H1 (cell line): ENCODE measurements at regions not wholly inside any gene's neighbourhood (a gene's known extent, or its start where the extent isn't known, plus 50 kb on each side); places are given as distances from the start of the nearest gene placed in this dataset.

Experiments used
- CTCF ChIA-PET: fragments of 300-600 bp; sonication (Branson Sonifier 250); formaldehyde crosslinking; loops from one replicate; lab custom pipeline; 2021; ENCODE audit not compliant: partially characterized antibody; lab: Charles Lee
- POLR2A ChIA-PET: fragments of 300-600 bp; sonication (Branson Sonifier 250); formaldehyde crosslinking; loops from one replicate; lab custom pipeline; 2021; ENCODE audit warnings: inconsistent platforms; ENCODE audit not compliant: partially characterized antibody; lab: Charles Lee
- DNase-seq, 2 experiments: peaks; one replicate each; pipeline versions ENCODE4 v3.0.0 to v3.0.0-alpha.2; 2010 to 2022; ENCODE audit warnings: low spot score in 2 of 2, low read depth in 1 of 2, mixed read lengths in 1 of 2
- FAIRE-seq: peaks from 2 replicates; lab custom pipeline; 2011; peaks lifted over from hg19 to GRCh38; lab: Jason Lieb, UNC
- H2AFZ ChIP-seq: 2 replicates; pipeline ENCODE4 v1.8.1; 2012; ENCODE audit warnings: low read length, inconsistent platforms
- H2AK5ac ChIP-seq: 2 replicates; pipeline ENCODE4 v1.6.1; 2013; ENCODE audit warnings: low read depth, low read length
- H2BK120ac ChIP-seq: replicated peaks from 2 replicates; pipeline ENCODE3; 2013; ENCODE audit warnings: low read depth, low read length, inconsistent platforms
- H2BK12ac ChIP-seq: 2 replicates; pipeline ENCODE4 v1.6.1; 2013; ENCODE audit warnings: low read depth, low read length
- H2BK15ac ChIP-seq: 2 replicates; pipeline ENCODE4 v1.6.1; 2013; ENCODE audit warnings: low read length
- H2BK20ac ChIP-seq: 2 replicates; pipeline ENCODE4 v1.6.1; 2013; ENCODE audit warnings: low read length
- H2BK5ac ChIP-seq: 2 replicates; pipeline ENCODE4 v1.6.1; 2013; ENCODE audit warnings: low read depth, low read length
- H3K14ac ChIP-seq: 2 replicates; pipeline ENCODE4 v1.6.1; 2013; ENCODE audit warnings: inconsistent platforms; ENCODE audit not compliant: insufficient read length
- H3K18ac ChIP-seq: 2 replicates; pipeline ENCODE4 v1.6.1; 2013; ENCODE audit warnings: low read length; ENCODE audit errors: extremely low read depth
- H3K23ac ChIP-seq: 2 replicates; pipeline ENCODE4 v1.6.1; 2013; ENCODE audit warnings: inconsistent platforms; ENCODE audit not compliant: insufficient read length
- H3K23me2 ChIP-seq: 2 replicates; pipeline ENCODE4 v1.6.1; 2013; ENCODE audit warnings: low read depth, low read length
- H3K27ac ChIP-seq: 2 replicates; pipeline ENCODE4 v1.6.1; 2011; ENCODE audit warnings: low read depth, low read length, inconsistent platforms
- H3K27me3 ChIP-seq, 4 experiments: replicated peaks in 1 of 4; 1 replicate in 1 of 4; 2 replicates in 3 of 4; pipeline versions ENCODE4 v1.6.1 to v1.8.1; 2011 to 2013; ENCODE audit warnings: low read length in 3 of 4, mild to moderate bottlenecking in 3 of 4, inconsistent platforms in 2 of 4, mixed read lengths in 2 of 4, moderate library complexity in 1 of 4; ENCODE audit not compliant: control insufficient read depth in 3 of 4, insufficient read depth in 3 of 4; ENCODE audit errors: extremely low read depth in 1 of 4
- H3K36me3 ChIP-seq, 4 experiments: 2 replicates each; pipeline versions ENCODE4 v1.6.1 to v1.8.1; 2011 to 2013; ENCODE audit warnings: mild to moderate bottlenecking in 4 of 4, low read length in 3 of 4, moderate library complexity in 2 of 4, control low read depth in 1 of 4, inconsistent platforms in 1 of 4; ENCODE audit not compliant: insufficient read depth in 4 of 4, control insufficient read depth in 2 of 4
- H3K4ac ChIP-seq: replicated peaks from 2 replicates; pipeline ENCODE3; 2013; ENCODE audit warnings: low read length, low read depth, mixed read lengths, inconsistent platforms; ENCODE audit not compliant: insufficient read length
- H3K4me1 ChIP-seq, 4 experiments: replicated peaks in 1 of 4; 1 replicate in 1 of 4; 2 replicates in 3 of 4; pipeline versions ENCODE4 v1.6.1 to v1.8.1; 2011 to 2013; ENCODE audit warnings: low read length in 3 of 4, inconsistent platforms in 2 of 4, mixed read lengths in 1 of 4; ENCODE audit not compliant: insufficient read depth in 4 of 4, control insufficient read depth in 3 of 4
- H3K4me2 ChIP-seq, 2 experiments: 2 replicates each; pipeline versions ENCODE4 v1.6.1 to v1.8.1; 2011 to 2013; ENCODE audit warnings: low read depth in 2 of 2, low read length in 2 of 2, control low read depth in 1 of 2, inconsistent platforms in 1 of 2, mild to moderate bottlenecking in 1 of 2; ENCODE audit not compliant: insufficient read depth in 1 of 2
- H3K4me3 ChIP-seq, 4 experiments: fragments of 200-600, 300-600 bp in 1 of 4; sonication (generic), shearing (Covaris generic), sonication (Bioruptor Twin) in 1 of 4; 2 replicates each; pipeline versions ENCODE4 v1.5.1 to v1.8.1; 2011 to 2016; ENCODE audit warnings: low read length in 4 of 4, low read depth in 3 of 4, control low read depth in 2 of 4, inconsistent platforms in 2 of 4, mild to moderate bottlenecking in 2 of 4, mixed read lengths in 1 of 4, moderate library complexity in 1 of 4; ENCODE audit not compliant: insufficient read depth in 2 of 4; ENCODE audit errors: extremely low read depth in 1 of 4
- H3K56ac ChIP-seq: replicated peaks from 2 replicates; pipeline ENCODE3; 2013; ENCODE audit warnings: low read depth, mild to moderate bottlenecking, mixed read lengths, low read length, inconsistent platforms; ENCODE audit not compliant: insufficient read length
- H3K79me1 ChIP-seq: 2 replicates; pipeline ENCODE4 v1.6.1; 2013; ENCODE audit warnings: low read depth, low read length, control low read depth
- H3K79me2 ChIP-seq, 2 experiments: 2 replicates each; pipeline versions ENCODE4 v1.6.1 to v1.8.1; 2012 to 2013; ENCODE audit warnings: low read length in 2 of 2, mild to moderate bottlenecking in 2 of 2, inconsistent platforms in 1 of 2; ENCODE audit not compliant: insufficient read depth in 2 of 2, control insufficient read depth in 1 of 2
- H3K9ac ChIP-seq, 4 experiments: replicated peaks in 1 of 4; 1 replicate in 1 of 4; 2 replicates in 3 of 4; pipeline versions ENCODE4 v1.6.1 to v1.8.1; 2011 to 2013; ENCODE audit warnings: low read depth in 3 of 4, low read length in 3 of 4, control low read depth in 2 of 4, mild to moderate bottlenecking in 2 of 4, moderate library complexity in 2 of 4, inconsistent platforms in 1 of 4; ENCODE audit errors: extremely low read depth in 1 of 4
- H3K9me3 ChIP-seq, 2 experiments: 2 replicates each; pipeline versions ENCODE4 v1.6.1 to v1.8.1; 2012 to 2013; ENCODE audit warnings: mild to moderate bottlenecking in 2 of 2, moderate library complexity in 2 of 2, control low read depth in 1 of 2, inconsistent platforms in 1 of 2, low read depth in 1 of 2, low read length in 1 of 2, mixed read lengths in 1 of 2; ENCODE audit not compliant: insufficient read depth in 2 of 2
- H4K20me1 ChIP-seq, 2 experiments: replicated peaks in 1 of 2; 2 replicates each; pipeline versions ENCODE3 to v1.8.1; 2011 to 2013; ENCODE audit warnings: inconsistent platforms in 2 of 2, low read length in 2 of 2, mild to moderate bottlenecking in 1 of 2; ENCODE audit not compliant: insufficient read depth in 2 of 2, control insufficient read depth in 1 of 2
- H4K5ac ChIP-seq: 2 replicates; pipeline ENCODE4 v1.6.1; 2013; ENCODE audit warnings: low read length, low read depth, mixed read lengths, inconsistent platforms; ENCODE audit not compliant: insufficient read length
- H4K8ac ChIP-seq: 2 replicates; pipeline ENCODE4 v1.8.0; 2013; ENCODE audit warnings: mild to moderate bottlenecking, moderate library complexity, low read length, inconsistent platforms; ENCODE audit not compliant: insufficient read depth; ENCODE audit errors: extremely low read depth
- H4K91ac ChIP-seq: replicated peaks from 2 replicates; pipeline ENCODE3; 2013; ENCODE audit warnings: low read length, mixed read lengths, inconsistent platforms; ENCODE audit not compliant: insufficient read length
- PHF8 ChIP-seq: fragments of 200-600 bp; sonication (generic); conservative IDR thresholded peaks from 2 replicates; pipeline ENCODE4 v1.7.1; 2012; ENCODE audit warnings: low read depth, mild to moderate bottlenecking, inconsistent platforms, low read length, moderate library complexity
- RXRA ChIP-seq: IDR thresholded peaks from 2 replicates; pipeline ENCODE4 v1.6.1; 2011; ENCODE audit warnings: low read depth, mild to moderate bottlenecking, low read length, moderate library complexity; ENCODE audit not compliant: insufficient read depth
- SIRT6 ChIP-seq: IDR thresholded peaks from one replicate; pipeline ENCODE4 v1.7.1; 2012; ENCODE audit warnings: low read length, inconsistent platforms
- TAF1 ChIP-seq: IDR thresholded peaks from 2 replicates; pipeline ENCODE4 v1.6.1; 2011; ENCODE audit warnings: mild to moderate bottlenecking, low read depth, low read length
- WGBS, 2 experiments: shearing (Covaris generic) in 1 of 2; methylation state at CpG; one replicate each; pipeline versions ENCODE4 v1.1.6 to v1.1.7; 2013 to 2015; ENCODE audit warnings: low lambda C conversion rate in 2 of 2, mixed read lengths in 2 of 2, inconsistent platforms in 1 of 2, low coverage in 1 of 2, missing lambda C conversion rate in 1 of 2; ENCODE audit not compliant: insufficient replicate concordance in 2 of 2, insufficient coverage in 1 of 2, insufficient read length in 1 of 2; ENCODE audit errors: extremely low coverage in 1 of 2, missing lambda C conversion rate in 1 of 2; 5-methylcytosine and 5-hydroxymethylcytosine counted together

- Histone ChIP-seq H3K23me2 (no peaks in the 10 kb centered on the region), H2BK20ac (no peak overlapping the region), H3K9me3 (no peaks in the 10 kb centered on the region), H4K8ac (no peak overlapping the region), H3K56ac (no peak overlapping the region), H3K14ac (no peak overlapping the region), H2BK15ac (no peak overlapping the region), H4K91ac (no peak overlapping the region), H3K36me3 (no peaks in the 10 kb centered on the region), H3K27me3 (no peaks in the 10 kb centered on the region), H2BK5ac (no peak overlapping the region), H3K4me3 (no peak overlapping the region), H3K4me1 (no peaks in the 10 kb centered on the region), H2BK12ac (no peak overlapping the region), H2AK5ac (no peak overlapping the region), H3K79me2 (no peaks in the 10 kb centered on the region), H3K23ac (no peak overlapping the region), H4K5ac (no peak overlapping the region), H3K9ac (no peak overlapping the region), H2BK120ac (no peak overlapping the region), H3K18ac (no peak overlapping the region), H3K4me2 (no peak overlapping the region), H3K79me1 (no peaks in the 10 kb centered on the region), H3K27ac (no peak overlapping the region), H4K20me1 (no peaks in the 10 kb centered on the region), H2AFZ (no peak overlapping the region), H3K4ac (no peak overlapping the region)
- POLR2A ChIA-PET, result no interaction called here
- 89% methylated on average over 3 of the region's 3 CpGs; no CpG with 5 or more reads in 1 of the 2 experiments for WGBS, 2 experiments
- no peak for DNase-seq
- no peak for FAIRE-seq
- CTCF ChIA-PET, result no interaction called here
- no peak for TF ChIP-seq SIRT6
- TF ChIP-seq PHF8, result no peak
- no peak for TF ChIP-seq TAF1
- no peak for TF ChIP-seq RXRA
Observed at GRCh38 chr15:97316362-97316761, 644.1 kb upstream of the ARRDC4 start.
